ENCODE measurements at regions not wholly inside any gene's neighbourhood (a gene's known extent, or its start where the extent isn't known, plus 50 kb on each side); places are given as distances from the start of the nearest gene placed in this dataset.

- Mint-ChIP-seq H3K27ac (no peak overlapping the region), H3K4me3 (no peak overlapping the region), H3K27me3 (no peaks in the 10 kb centered on the region), H3K4me1 (no peaks in the 10 kb centered on the region), H3K36me3 (no peaks in the 10 kb centered on the region), H3K9me3 (peaks cover 0 to 7% (median 0%) of the 10 kb centered on the region in 7 donors)
- ATAC-seq (ENCODE audit: low read depth in 2 of 2) (no peak), DNase-seq (no peak)
- no peaks in the 10 kb centered on the region for H3K4me1 ChIP-seq (ENCODE audit: control insufficient read depth, insufficient read depth, low read length, poor library complexity, severe bottlenecking)
- H3K27ac ChIP-seq (ENCODE audit: insufficient read depth, low read length, poor library complexity, severe bottlenecking), result no peak overlapping the region
- no peak overlapping the region for H3K4me3 ChIP-seq (ENCODE audit: low read depth, low read length)
- H3K27me3 ChIP-seq (ENCODE audit: control insufficient read depth, insufficient read depth, low read length), result no peaks in the 10 kb centered on the region
- H3K36me3 ChIP-seq (ENCODE audit: control insufficient read depth, insufficient read depth, low read length), result no peaks in the 10 kb centered on the region
- H3K9me3 ChIP-seq (ENCODE audit: control insufficient read depth in 2 of 2, low read length in 2 of 2), result no peaks in the 10 kb centered on the region
Measured at GRCh38 chr15:37359101-37359892, 258.9 kb upstream of the MEIS2 start.

GRCh38 chr15:37359893-37360290 lies 259.5 kb upstream of the MEIS2 start:
- ATAC-seq (ENCODE audit: low read depth in 2 of 2) (no peak), DNase-seq (no peak)
- H3K4me3 Mint-ChIP-seq, result no peak overlapping the region
- H3K4me3 ChIP-seq (ENCODE audit: low read depth, low read length), result no peak overlapping the region
- no peaks in the 10 kb centered on the region for H3K4me1 Mint-ChIP-seq
- no peaks in the 10 kb centered on the region for H3K36me3 Mint-ChIP-seq
- no peaks in the 10 kb centered on the region for H3K4me1 ChIP-seq (ENCODE audit: control insufficient read depth, insufficient read depth, low read length, poor library complexity, severe bottlenecking)
- no peaks in the 10 kb centered on the region for H3K36me3 ChIP-seq (ENCODE audit: control insufficient read depth, insufficient read depth, low read length)
- H3K27ac Mint-ChIP-seq, result no peak overlapping the region
- no peaks in the 10 kb centered on the region for H3K27me3 Mint-ChIP-seq
- H3K27me3 ChIP-seq (ENCODE audit: control insufficient read depth, insufficient read depth, low read length), result no peaks in the 10 kb centered on the region
- H3K27ac ChIP-seq (ENCODE audit: insufficient read depth, low read length, poor library complexity, severe bottlenecking), result no peak overlapping the region
- H3K9me3 Mint-ChIP-seq, result peaks cover 0 to 5% (median 0%) of the 10 kb centered on the region in 7 donors
- H3K9me3 ChIP-seq (ENCODE audit: control insufficient read depth in 2 of 2, low read length in 2 of 2), result no peaks in the 10 kb centered on the region

DNA sequence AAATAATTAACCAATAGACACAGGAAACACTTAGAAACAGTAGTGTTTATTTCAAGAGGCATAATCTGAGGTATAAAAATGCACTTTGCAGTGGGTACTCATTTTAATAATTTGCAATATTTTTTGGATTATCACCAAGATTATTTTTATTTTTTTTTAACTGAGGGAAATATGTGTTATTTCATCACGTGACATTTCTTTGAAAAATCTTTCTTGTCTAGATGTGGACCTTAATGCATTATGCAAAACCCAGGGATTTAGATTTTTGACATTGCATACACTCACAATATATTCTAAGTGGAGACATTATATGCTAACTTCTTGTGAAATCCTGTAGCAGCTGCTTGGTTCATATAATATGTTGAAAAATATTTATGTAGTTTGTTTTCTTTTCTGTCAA lies 260.4 kb upstream of the MEIS2 start:
- Histone ChIP-seq H3K27ac (ENCODE audit: insufficient read depth, low read length, poor library complexity, severe bottlenecking) (no peak overlapping the region), H3K27me3 (ENCODE audit: control insufficient read depth, insufficient read depth, low read length) (no peaks in the 10 kb centered on the region), H3K4me1 (ENCODE audit: control insufficient read depth, insufficient read depth, low read length, poor library complexity, severe bottlenecking) (no peaks in the 10 kb centered on the region), H3K9me3 (ENCODE audit: control insufficient read depth in 2 of 2, low read length in 2 of 2) (no peaks in the 10 kb centered on the region), H3K36me3 (ENCODE audit: control insufficient read depth, insufficient read depth, low read length) (no peaks in the 10 kb centered on the region), H3K4me3 (ENCODE audit: low read depth, low read length) (no peak overlapping the region)
- DNase-seq, result no peak
- H3K27ac Mint-ChIP-seq, result no peak overlapping the region
- peaks cover 0 to 8% (median 0%) of the 10 kb centered on the region in 7 donors for H3K9me3 Mint-ChIP-seq
- H3K36me3 Mint-ChIP-seq, result no peaks in the 10 kb centered on the region
- no peak for ATAC-seq (ENCODE audit: low read depth in 2 of 2)
- H3K4me1 Mint-ChIP-seq, result no peaks in the 10 kb centered on the region
- no peak overlapping the region for H3K4me3 Mint-ChIP-seq
- H3K27me3 Mint-ChIP-seq, result no peaks in the 10 kb centered on the region

DNA sequence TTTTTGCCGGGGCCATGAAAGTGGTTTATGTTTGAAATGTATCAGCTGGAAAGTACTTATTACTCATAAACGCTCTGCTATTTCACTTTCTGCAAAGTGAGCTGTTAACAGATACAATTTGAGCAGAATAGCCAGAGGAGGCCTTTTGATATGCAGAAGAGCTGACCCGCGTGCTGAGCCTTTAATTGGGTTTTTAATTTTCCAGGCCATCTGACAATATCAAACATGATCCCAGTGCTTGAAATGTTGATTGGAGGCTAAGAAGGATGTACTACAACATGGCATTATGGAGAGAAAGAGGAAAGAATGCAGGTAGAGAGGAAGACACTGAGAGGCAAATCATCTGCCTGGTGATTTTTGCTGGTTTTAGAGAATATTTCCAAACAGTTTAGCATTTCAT lies 261.3 kb upstream of the MEIS2 start:
- Mint-ChIP-seq H3K27ac (no peak overlapping the region), H3K27me3 (no peaks in the 10 kb centered on the region), H3K36me3 (no peaks in the 10 kb centered on the region), H3K9me3 (peaks cover 0 to 15% (median 0%) of the 10 kb centered on the region in 7 donors), H3K4me3 (no peak overlapping the region), H3K4me1 (no peaks in the 10 kb centered on the region)
- Histone ChIP-seq H3K4me3 (ENCODE audit: low read depth, low read length) (no peak overlapping the region), H3K27me3 (ENCODE audit: control insufficient read depth, insufficient read depth, low read length) (no peaks in the 10 kb centered on the region), H3K36me3 (ENCODE audit: control insufficient read depth, insufficient read depth, low read length) (no peaks in the 10 kb centered on the region), H3K27ac (ENCODE audit: insufficient read depth, low read length, poor library complexity, severe bottlenecking) (no peak overlapping the region), H3K9me3 (ENCODE audit: control insufficient read depth in 2 of 2, low read length in 2 of 2) (no peaks in the 10 kb centered on the region), H3K4me1 (ENCODE audit: control insufficient read depth, insufficient read depth, low read length, poor library complexity, severe bottlenecking) (no peaks in the 10 kb centered on the region)
- DNase-seq, result no peak
- no peak for ATAC-seq (ENCODE audit: low read depth in 2 of 2)

DNA sequence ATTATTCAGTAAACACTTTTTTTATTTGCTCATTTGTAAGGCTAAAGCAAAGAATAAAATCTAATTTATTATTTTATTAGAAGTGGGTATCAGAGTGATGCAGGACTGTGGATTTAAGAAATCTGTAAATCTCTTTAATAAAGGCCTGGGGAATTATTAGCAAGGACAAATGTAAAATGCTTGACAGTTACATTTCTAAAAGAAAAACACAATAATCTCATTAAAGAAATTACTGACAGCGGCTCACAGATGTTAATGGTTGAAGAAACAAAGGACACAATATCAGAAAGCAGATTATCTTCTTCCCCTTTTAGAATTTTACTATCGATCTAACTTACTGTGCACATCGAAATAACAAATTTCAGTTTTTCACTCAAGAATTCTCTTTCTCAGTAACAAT lies 262.1 kb upstream of the MEIS2 start:
- peaks cover 0 to 16% (median 2%) of the 10 kb centered on the region in 7 donors for H3K9me3 Mint-ChIP-seq
- no peaks in the 10 kb centered on the region for H3K4me1 ChIP-seq (ENCODE audit: control insufficient read depth, insufficient read depth, low read length, poor library complexity, severe bottlenecking)
- no peaks in the 10 kb centered on the region for H3K27me3 ChIP-seq (ENCODE audit: control insufficient read depth, insufficient read depth, low read length)
- H3K4me1 Mint-ChIP-seq, result no peaks in the 10 kb centered on the region
- H3K36me3 ChIP-seq (ENCODE audit: control insufficient read depth, insufficient read depth, low read length), result no peaks in the 10 kb centered on the region
- H3K27ac ChIP-seq (ENCODE audit: insufficient read depth, low read length, poor library complexity, severe bottlenecking), result no peak overlapping the region
- H3K4me3 Mint-ChIP-seq, result no peak overlapping the region
- no peak for DNase-seq
- H3K4me3 ChIP-seq (ENCODE audit: low read depth, low read length), result no peak overlapping the region
- no peaks in the 10 kb centered on the region for H3K27me3 Mint-ChIP-seq
- ATAC-seq (ENCODE audit: low read depth in 2 of 2), result no peak
- no peak overlapping the region for H3K27ac Mint-ChIP-seq
- H3K9me3 ChIP-seq (ENCODE audit: control insufficient read depth in 2 of 2, low read length in 2 of 2), result no peaks in the 10 kb centered on the region
- no peaks in the 10 kb centered on the region for H3K36me3 Mint-ChIP-seq

DNA sequence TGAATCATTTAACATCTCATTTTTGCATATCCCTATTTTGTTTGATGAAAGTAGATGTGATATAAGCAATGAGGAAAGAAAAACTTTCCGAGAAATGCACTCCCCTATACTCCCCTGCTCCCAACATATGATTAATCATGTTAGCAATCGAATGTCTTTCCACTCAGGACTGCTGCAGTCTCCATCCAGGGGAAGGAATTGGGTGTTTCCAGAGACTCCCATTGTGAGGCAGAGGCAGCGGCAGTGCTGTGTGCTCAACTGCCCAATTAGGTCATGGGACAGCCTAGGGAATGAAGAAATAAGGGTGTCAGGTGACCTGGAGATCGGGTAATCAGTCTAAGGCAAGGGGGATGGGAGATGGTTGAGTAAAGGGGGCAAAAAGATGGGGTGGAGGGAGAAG lies 268.6 kb upstream of the MEIS2 start:
- no peaks in the 10 kb centered on the region for H3K27me3 ChIP-seq (ENCODE audit: control insufficient read depth, insufficient read depth, low read length)
- H3K9me3 ChIP-seq (ENCODE audit: control insufficient read depth in 2 of 2, low read length in 2 of 2), result no peaks in the 10 kb centered on the region
- H3K36me3 ChIP-seq (ENCODE audit: control insufficient read depth, insufficient read depth, low read length), result no peaks in the 10 kb centered on the region
- Mint-ChIP-seq H3K27ac (no peak overlapping the region), H3K27me3 (no peaks in the 10 kb centered on the region), H3K9me3 (peaks cover 0 to 36% (median 9%) of the 10 kb centered on the region in 7 donors), H3K36me3 (no peaks in the 10 kb centered on the region), H3K4me3 (no peak overlapping the region), H3K4me1 (no peaks in the 10 kb centered on the region)
- H3K27ac ChIP-seq (ENCODE audit: insufficient read depth, low read length, poor library complexity, severe bottlenecking), result no peak overlapping the region
- ATAC-seq (ENCODE audit: low read depth in 2 of 2), result no peak
- DNase-seq, result no peak
- H3K4me3 ChIP-seq (ENCODE audit: low read depth, low read length), result no peak overlapping the region
- H3K4me1 ChIP-seq (ENCODE audit: control insufficient read depth, insufficient read depth, low read length, poor library complexity, severe bottlenecking), result no peaks in the 10 kb centered on the region

DNA sequence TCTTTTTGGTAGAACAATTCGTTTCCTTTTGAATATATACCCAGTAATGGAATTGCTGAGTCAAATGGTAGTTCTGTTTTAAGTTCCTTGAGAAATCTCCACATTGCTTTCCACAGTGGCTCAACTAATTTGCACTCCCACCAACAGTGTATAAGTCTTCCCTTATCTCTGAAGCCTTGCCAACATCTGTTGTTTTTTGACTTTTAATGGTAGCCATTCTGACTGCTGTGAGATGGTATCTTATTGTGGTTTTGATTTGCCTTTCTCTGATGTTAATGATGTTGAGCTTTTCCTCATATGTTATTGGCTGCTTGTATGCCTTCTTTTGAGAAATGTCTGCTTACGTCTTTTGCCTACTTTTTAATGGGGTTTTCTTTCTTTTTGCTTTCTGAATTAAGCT lies 270.6 kb upstream of the MEIS2 start:
- Histone ChIP-seq H3K27ac (ENCODE audit: insufficient read depth, low read length, poor library complexity, severe bottlenecking) (no peak overlapping the region), H3K27me3 (ENCODE audit: control insufficient read depth, insufficient read depth, low read length) (no peaks in the 10 kb centered on the region), H3K36me3 (ENCODE audit: control insufficient read depth, insufficient read depth, low read length) (no peaks in the 10 kb centered on the region), H3K4me3 (ENCODE audit: low read depth, low read length) (no peak overlapping the region), H3K4me1 (ENCODE audit: control insufficient read depth, insufficient read depth, low read length, poor library complexity, severe bottlenecking) (no peaks in the 10 kb centered on the region), H3K9me3 (ENCODE audit: control insufficient read depth in 2 of 2, low read length in 2 of 2) (no peaks in the 10 kb centered on the region)
- H3K27me3 Mint-ChIP-seq, result no peaks in the 10 kb centered on the region
- H3K4me1 Mint-ChIP-seq, result no peaks in the 10 kb centered on the region
- DNase-seq (no peak), ATAC-seq (ENCODE audit: low read depth in 2 of 2) (no peak)
- peaks cover 0 to 29% (median 7%) of the 10 kb centered on the region in 7 donors for H3K9me3 Mint-ChIP-seq
- H3K27ac Mint-ChIP-seq, result no peak overlapping the region
- H3K4me3 Mint-ChIP-seq, result no peak overlapping the region
- H3K36me3 Mint-ChIP-seq, result no peaks in the 10 kb centered on the region

GRCh38 chr15:37372064-37372463 lies 271.7 kb upstream of the MEIS2 start:
- DNase-seq (no peak), ATAC-seq (ENCODE audit: low read depth in 2 of 2) (no peak)
- Mint-ChIP-seq H3K27me3 (no peaks in the 10 kb centered on the region), H3K36me3 (no peaks in the 10 kb centered on the region), H3K27ac (no peak overlapping the region), H3K4me3 (no peak overlapping the region), H3K9me3 (peaks cover 0 to 21% (median 7%) of the 10 kb centered on the region in 7 donors), H3K4me1 (no peaks in the 10 kb centered on the region)
- Histone ChIP-seq H3K4me1 (ENCODE audit: control insufficient read depth, insufficient read depth, low read length, poor library complexity, severe bottlenecking) (no peaks in the 10 kb centered on the region), H3K36me3 (ENCODE audit: control insufficient read depth, insufficient read depth, low read length) (no peaks in the 10 kb centered on the region), H3K27me3 (ENCODE audit: control insufficient read depth, insufficient read depth, low read length) (no peaks in the 10 kb centered on the region), H3K27ac (ENCODE audit: insufficient read depth, low read length, poor library complexity, severe bottlenecking) (no peak overlapping the region), H3K9me3 (ENCODE audit: control insufficient read depth in 2 of 2, low read length in 2 of 2) (no peaks in the 10 kb centered on the region), H3K4me3 (ENCODE audit: low read depth, low read length) (no peak overlapping the region)

Measured in CD4-positive, CD25-positive, alpha-beta regulatory T cell (primary cell).